KMS-11 (cell line): ENCODE measurements at regions not wholly inside any gene's neighbourhood (a gene's known extent, or its start where the extent isn't known, plus 50 kb on each side); places are given as distances from the start of the nearest gene placed in this dataset.

Experiments used
- H2AFZ ChIP-seq: fragments of 200-600 bp; sonication (generic); 2 replicates; pipeline ENCODE4 v1.6.1; 2016; ENCODE audit warnings: antibody characterized with exemption, mixed run types, low read depth
- H3K27ac ChIP-seq: fragments of 200-600 bp; sonication (generic); 2 replicates; pipeline ENCODE4 v1.6.1; 2016; ENCODE audit warnings: mild to moderate bottlenecking, mixed run types
- H3K27me3 ChIP-seq: fragments of 200-600 bp; sonication (generic); 2 replicates; pipeline ENCODE4 v1.6.1; 2017; ENCODE audit warnings: mild to moderate bottlenecking, low read depth, mixed run types, moderate library complexity; ENCODE audit not compliant: insufficient read depth
- H3K36me3 ChIP-seq: fragments of 200-600 bp; sonication (generic); 2 replicates; pipeline ENCODE4 v1.6.1; 2017; ENCODE audit warnings: mild to moderate bottlenecking, mixed run types; ENCODE audit not compliant: insufficient read depth
- H3K4me1 ChIP-seq: fragments of 200-600 bp; sonication (generic); 2 replicates; pipeline ENCODE4 v1.6.1; 2016; ENCODE audit warnings: mild to moderate bottlenecking, low read depth, mixed run types; ENCODE audit not compliant: poor library complexity, severe bottlenecking
- H3K4me2 ChIP-seq: fragments of 200-600 bp; sonication (generic); 2 replicates; pipeline ENCODE4 v1.7.0; 2016; ENCODE audit warnings: mild to moderate bottlenecking, mixed run types
- H3K4me3 ChIP-seq: fragments of 200-600 bp; sonication (generic); IDR thresholded peaks from 2 replicates; pipeline ENCODE4 v1.6.1; 2017; ENCODE audit warnings: low read depth, low read length, mixed read lengths; ENCODE audit not compliant: insufficient read depth
- H3K79me2 ChIP-seq: fragments of 200-600 bp; sonication (generic); 2 replicates; pipeline ENCODE4 v1.6.1; 2016; ENCODE audit warnings: low read depth, mixed run types; ENCODE audit not compliant: insufficient read depth
- H3K9ac ChIP-seq: fragments of 200-600 bp; sonication (generic); 2 replicates; pipeline ENCODE4 v1.6.1; 2016; ENCODE audit warnings: mild to moderate bottlenecking, mixed run types
- H4K20me1 ChIP-seq: fragments of 200-600 bp; sonication (generic); 2 replicates; pipeline ENCODE4 v1.6.1; 2016; ENCODE audit warnings: mild to moderate bottlenecking, mixed run types; ENCODE audit not compliant: insufficient read depth
- TF ChIP-seq, protein P1 (sequence below): fragments of 200-600 bp; sonication (generic); conservative IDR thresholded peaks from 2 replicates; pipeline ENCODE4 v1.6.1; 2017; ENCODE audit warnings: low read depth, mild to moderate bottlenecking, antibody characterized with exemption, low read length, moderate library complexity, mixed read lengths

- Histone ChIP-seq H3K4me3 (no peak overlapping the region), H2AFZ (no peak overlapping the region), H3K79me2 (no peaks in the 10 kb centered on the region), H3K4me1 (no peaks in the 10 kb centered on the region), H3K36me3 (no peaks in the 10 kb centered on the region), H3K9ac (no peak overlapping the region), H3K27ac (no peak overlapping the region), H3K4me2 (no peak overlapping the region), H4K20me1 (no peaks in the 10 kb centered on the region), H3K27me3 (no peaks in the 10 kb centered on the region)
- TF ChIP-seq, protein P1, sequence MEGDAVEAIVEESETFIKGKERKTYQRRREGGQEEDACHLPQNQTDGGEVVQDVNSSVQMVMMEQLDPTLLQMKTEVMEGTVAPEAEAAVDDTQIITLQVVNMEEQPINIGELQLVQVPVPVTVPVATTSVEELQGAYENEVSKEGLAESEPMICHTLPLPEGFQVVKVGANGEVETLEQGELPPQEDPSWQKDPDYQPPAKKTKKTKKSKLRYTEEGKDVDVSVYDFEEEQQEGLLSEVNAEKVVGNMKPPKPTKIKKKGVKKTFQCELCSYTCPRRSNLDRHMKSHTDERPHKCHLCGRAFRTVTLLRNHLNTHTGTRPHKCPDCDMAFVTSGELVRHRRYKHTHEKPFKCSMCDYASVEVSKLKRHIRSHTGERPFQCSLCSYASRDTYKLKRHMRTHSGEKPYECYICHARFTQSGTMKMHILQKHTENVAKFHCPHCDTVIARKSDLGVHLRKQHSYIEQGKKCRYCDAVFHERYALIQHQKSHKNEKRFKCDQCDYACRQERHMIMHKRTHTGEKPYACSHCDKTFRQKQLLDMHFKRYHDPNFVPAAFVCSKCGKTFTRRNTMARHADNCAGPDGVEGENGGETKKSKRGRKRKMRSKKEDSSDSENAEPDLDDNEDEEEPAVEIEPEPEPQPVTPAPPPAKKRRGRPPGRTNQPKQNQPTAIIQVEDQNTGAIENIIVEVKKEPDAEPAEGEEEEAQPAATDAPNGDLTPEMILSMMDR: no peak
Measured at GRCh38 chr16:16791051-16791450, 412.1 kb downstream of the NPIPA7 start.

DNA sequence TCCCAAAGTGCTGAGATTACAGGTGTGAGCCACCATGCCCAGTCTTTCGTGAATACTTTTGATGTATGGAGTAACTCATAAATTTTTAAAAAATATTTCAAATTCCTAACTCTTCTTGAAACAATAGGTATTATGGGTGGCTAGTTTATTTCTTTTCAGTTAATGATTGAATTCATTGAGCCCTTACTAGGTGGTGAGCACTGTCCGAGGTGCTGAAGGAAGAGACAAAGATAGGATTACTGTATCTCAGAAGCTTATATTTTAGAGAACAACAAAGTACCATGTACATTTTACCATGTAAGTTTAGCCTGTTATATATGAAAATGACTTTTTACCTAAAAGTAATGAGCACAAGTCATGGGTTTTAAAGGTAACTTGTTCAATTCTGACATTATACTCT, 418.3 kb downstream of the NPIPA7 start:
- H3K4me2 ChIP-seq: no peak overlapping the region
- TF ChIP-seq, protein P1: no peak
- no peaks in the 10 kb centered on the region for H3K4me1 ChIP-seq

DNA sequence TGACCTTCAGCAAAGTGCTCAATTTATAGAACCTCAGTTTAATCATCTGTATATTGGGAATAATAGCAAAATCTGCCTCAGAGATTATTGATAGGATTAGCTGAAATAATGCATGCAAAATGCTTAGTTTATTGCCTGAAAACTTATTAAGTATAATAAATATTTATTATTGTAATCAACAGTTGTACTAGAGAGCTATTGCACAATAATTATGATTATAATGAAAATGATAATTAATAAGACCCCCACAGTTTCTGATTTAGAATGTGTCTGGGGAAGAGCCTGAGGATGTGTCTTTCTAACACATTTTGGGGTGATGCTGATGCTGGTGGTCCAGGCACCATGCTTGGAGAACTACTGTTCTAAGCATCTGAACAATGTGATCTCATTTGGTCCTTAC, 419.6 kb downstream of the NPIPA7 start:
- Histone ChIP-seq H4K20me1 (no peaks in the 10 kb centered on the region), H3K4me3 (no peak overlapping the region), H3K27me3 (no peaks in the 10 kb centered on the region), H3K79me2 (no peaks in the 10 kb centered on the region), H3K4me2 (no peak overlapping the region), H3K27ac (no peak overlapping the region), H3K36me3 (no peaks in the 10 kb centered on the region), H3K4me1 (no peaks in the 10 kb centered on the region), H2AFZ (no peak overlapping the region), H3K9ac (no peak overlapping the region)
- TF ChIP-seq, protein P1: no peak

More for the DNA sequence above, 418.3 kb downstream of the NPIPA7 start:
- Histone ChIP-seq H3K9ac (no peak overlapping the region), H3K27me3 (no peaks in the 10 kb centered on the region), H3K27ac (no peak overlapping the region), H4K20me1 (no peaks in the 10 kb centered on the region), H3K79me2 (no peaks in the 10 kb centered on the region), H3K36me3 (no peaks in the 10 kb centered on the region), H2AFZ (no peak overlapping the region), H3K4me3 (no peak overlapping the region)

- Histone ChIP-seq H3K27ac (no peak overlapping the region), H2AFZ (no peak overlapping the region), H3K4me1 (no peaks in the 10 kb centered on the region), H3K4me2 (no peak overlapping the region), H3K9ac (no peak overlapping the region), H3K4me3 (no peak overlapping the region), H3K79me2 (no peaks in the 10 kb centered on the region), H3K27me3 (no peaks in the 10 kb centered on the region), H3K36me3 (no peaks in the 10 kb centered on the region), H4K20me1 (no peaks in the 10 kb centered on the region)
- TF ChIP-seq, protein P1: no peak
Measured at GRCh38 chr16:16805809-16806208, 426.9 kb downstream of the NPIPA7 start.
